Thoracic aorta (tissue), 2 donors: ENCODE measurements at regions not wholly inside any gene's neighbourhood (a gene's known extent, or its start where the extent isn't known, plus 50 kb on each side); places are given as distances from the start of the nearest gene placed in this dataset.

ENCODE experiments used
- ATAC-seq: fragments of 150-250 bp; one replicate; pipeline ENCODE4 v1.8.0; 2017; ENCODE audit warnings: low read depth; ENCODE audit not compliant: insufficient number of reproducible peaks, low FRiP score
- DNase-seq: peaks from one replicate; pipeline ENCODE4 v3.0.0-alpha.2; 2020; ENCODE audit warnings: low spot score
- H3K27ac ChIP-seq, 2 donors: fragments of 200-600 bp; sonication (generic); 1 replicate in 1 of 2; 2 replicates in 1 of 2; pipeline ENCODE4 v1.5.1; 2016; ENCODE audit warnings: mild to moderate bottlenecking in 2 of 2, moderate library complexity in 2 of 2
- H3K27me3 ChIP-seq: fragments of 200-600 bp; sonication (generic); replicated peaks from 2 replicates; pipeline ENCODE4 v1.6.0; 2016; ENCODE audit warnings: mild to moderate bottlenecking; ENCODE audit not compliant: insufficient read depth
- H3K36me3 ChIP-seq: fragments of 200-600 bp; sonication (generic); one replicate; pipeline ENCODE4 v1.5.1; 2016
- H3K4me1 ChIP-seq, 2 donors: fragments of 200-600 bp; sonication (generic); 1 replicate in 1 of 2; 2 replicates in 1 of 2; pipeline versions ENCODE4 v1.5.1 to v1.6.0; 2016; ENCODE audit warnings: low read depth in 2 of 2, mild to moderate bottlenecking in 1 of 2; ENCODE audit not compliant: control insufficient read depth in 1 of 2
- H3K4me3 ChIP-seq: fragments of 200-600 bp; sonication (generic); 2 replicates; pipeline ENCODE4 v1.5.1; 2016; ENCODE audit warnings: mild to moderate bottlenecking
- H3K9me3 ChIP-seq: fragments of 200-600 bp; sonication (generic); 2 replicates; pipeline ENCODE4 v1.5.1; 2016
- CTCF ChIP-seq: fragments of 200-600 bp; sonication (generic); IDR thresholded peaks from one replicate; pipeline ENCODE4 v1.5.1; 2019; ENCODE audit warnings: antibody characterized with exemption

DNA sequence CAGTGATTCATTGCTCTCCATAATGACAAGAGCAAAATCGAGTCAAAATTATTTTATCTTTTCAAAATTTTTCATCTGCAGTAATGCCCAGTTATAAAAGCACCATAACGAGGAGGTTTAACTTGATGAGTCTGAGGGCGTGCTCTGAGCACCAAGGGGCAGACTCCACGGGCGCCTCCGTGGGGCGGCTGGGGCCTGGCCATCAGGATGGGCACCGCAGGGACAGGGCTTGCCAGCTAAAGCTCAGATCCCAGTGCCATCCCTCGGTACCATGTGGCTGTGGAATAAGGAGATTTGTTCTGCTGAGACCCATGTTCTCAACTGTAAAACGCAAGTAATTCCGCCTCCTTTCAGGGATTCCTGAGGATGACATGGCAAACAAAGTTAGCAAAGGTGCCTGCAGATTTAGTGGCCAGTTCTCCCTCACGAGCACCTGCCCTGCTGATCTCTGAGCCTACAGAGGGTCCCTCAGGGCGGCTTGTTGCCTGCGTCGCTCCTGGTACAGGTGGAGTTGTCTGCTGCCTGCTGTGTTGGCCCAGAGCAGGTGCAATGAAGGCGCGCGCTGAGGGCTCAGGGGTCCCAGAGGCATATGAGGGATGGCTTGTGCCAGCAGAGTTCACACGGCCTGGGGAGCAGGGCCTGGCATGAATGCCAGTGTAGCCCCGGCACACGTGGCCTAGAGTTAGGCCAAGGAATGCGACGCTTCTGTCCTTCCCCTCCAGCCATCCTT, 584.4 kb downstream of the TCERG1L start:
- no peaks in the 10 kb centered on the region for H3K9me3 ChIP-seq
- DNase-seq (no peak), ATAC-seq (no peak)
- no peaks in the 10 kb centered on the region for H3K27me3 ChIP-seq
- no peak overlapping the region for H3K27ac ChIP-seq
- no peaks in the 10 kb centered on the region for H3K36me3 ChIP-seq
- TF ChIP-seq CTCF: no peak
- no peaks in the 10 kb centered on the region for H3K4me1 ChIP-seq
- H3K4me3 ChIP-seq: no peak overlapping the region

DNA sequence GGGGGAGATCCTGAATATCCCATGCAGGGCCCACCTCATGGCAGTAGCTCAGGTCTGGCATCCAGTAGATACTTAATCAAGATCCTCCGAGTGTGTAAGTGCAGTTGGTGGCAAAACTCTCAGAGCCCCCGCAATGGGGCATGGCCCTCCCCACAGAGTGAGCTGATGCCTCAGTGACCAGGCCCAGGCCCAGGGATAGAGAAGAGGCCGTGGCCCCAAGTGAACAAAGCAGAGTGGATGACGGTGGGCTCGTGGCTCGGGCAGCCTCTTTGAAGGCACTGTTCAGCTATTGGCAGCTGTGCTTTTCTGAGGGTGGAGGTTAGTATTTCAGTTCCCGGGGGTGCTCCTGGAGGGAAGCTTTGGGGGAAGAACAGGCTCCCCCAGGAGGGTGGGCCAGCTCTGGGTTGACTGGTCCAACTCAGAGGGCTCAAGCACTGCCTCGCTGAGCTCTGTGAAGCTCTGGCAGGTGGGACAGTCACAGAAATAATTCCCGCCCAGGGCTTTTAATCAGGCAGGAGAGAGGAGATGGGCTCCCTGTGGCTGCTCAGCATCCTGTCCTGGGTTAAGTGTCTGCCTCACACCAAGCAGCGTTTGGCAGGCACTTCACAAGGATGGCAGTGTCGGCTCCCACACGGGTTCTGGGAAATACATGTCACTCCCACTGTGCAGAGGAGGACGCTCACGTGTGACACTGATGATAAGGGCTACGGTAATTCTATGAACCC, 583.6 kb downstream of the TCERG1L start:
- no peak for DNase-seq
- H3K36me3 ChIP-seq: no peaks in the 10 kb centered on the region
- ATAC-seq: no peak
- H3K4me1 ChIP-seq: no peaks in the 10 kb centered on the region
- no peak for TF ChIP-seq CTCF
- H3K4me3 ChIP-seq: no peak overlapping the region
- no peak overlapping the region for H3K27ac ChIP-seq
- no peaks in the 10 kb centered on the region for H3K9me3 ChIP-seq
- no peaks in the 10 kb centered on the region for H3K27me3 ChIP-seq

DNA sequence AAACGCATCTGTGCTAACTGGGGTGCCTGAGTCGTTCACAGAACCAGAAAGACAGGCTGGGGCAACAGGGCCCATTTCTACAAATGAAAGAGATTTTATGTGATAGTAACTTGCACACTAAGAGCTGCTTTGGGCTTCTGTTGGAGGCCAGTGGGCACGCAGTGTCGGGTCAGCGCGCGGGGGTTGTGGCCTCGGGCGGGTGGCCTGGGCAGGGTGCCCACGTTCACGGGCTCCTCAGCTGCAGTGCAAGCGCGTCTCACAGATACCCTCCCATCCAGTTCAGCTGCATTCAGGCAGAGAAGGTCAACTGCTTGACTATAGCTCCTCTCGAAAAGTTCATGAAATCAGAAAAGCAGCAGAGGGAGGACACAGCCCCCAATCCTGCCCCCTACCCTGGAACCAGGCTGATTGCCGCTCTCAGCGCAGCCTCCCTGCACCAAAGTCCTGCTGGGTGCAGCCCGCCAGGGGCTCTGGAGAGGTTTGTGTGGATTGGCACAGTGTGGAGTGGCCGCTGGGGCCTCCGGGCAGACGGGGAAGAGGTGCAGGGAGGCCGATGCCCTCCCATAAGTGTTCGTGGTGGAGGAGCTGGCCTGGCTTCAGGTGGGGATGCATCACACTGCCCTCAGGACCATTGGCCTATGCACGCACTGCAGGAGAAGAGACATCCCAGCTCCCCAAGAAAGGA, 582.8 kb downstream of the TCERG1L start:
- Histone ChIP-seq H3K9me3 (no peaks in the 10 kb centered on the region), H3K36me3 (no peaks in the 10 kb centered on the region), H3K4me1 (no peaks in the 10 kb centered on the region), H3K27me3 (no peaks in the 10 kb centered on the region), H3K27ac (no peak overlapping the region), H3K4me3 (no peak overlapping the region)
- DNase-seq (no peak), ATAC-seq (no peak)
- TF ChIP-seq CTCF: no peak

DNA sequence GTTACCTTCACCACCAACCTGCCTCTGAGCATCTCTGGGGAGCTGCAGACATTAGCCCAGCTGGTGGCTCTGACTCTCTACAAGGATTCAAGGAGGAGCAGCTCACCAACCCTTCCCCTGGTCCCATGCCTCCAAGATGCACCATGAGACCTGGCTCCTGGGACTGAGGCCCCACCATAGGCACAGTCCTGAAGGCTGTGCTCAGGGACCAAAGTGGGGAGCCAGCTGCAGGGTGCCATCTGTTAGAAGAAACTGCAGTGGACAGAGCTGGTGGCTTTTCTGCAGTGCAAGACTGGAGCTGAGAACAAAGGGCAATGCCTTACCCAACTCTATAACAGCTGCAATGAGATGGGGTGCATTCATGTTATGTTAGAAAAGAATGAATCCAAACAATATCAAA, 581.6 kb downstream of the TCERG1L start:
- Histone ChIP-seq H3K9me3 (no peaks in the 10 kb centered on the region), H3K36me3 (no peaks in the 10 kb centered on the region), H3K27ac (no peak overlapping the region), H3K4me1 (no peaks in the 10 kb centered on the region), H3K27me3 (no peaks in the 10 kb centered on the region), H3K4me3 (no peak overlapping the region)
- ATAC-seq: no peak
- no peak for TF ChIP-seq CTCF
- no peak for DNase-seq

DNA sequence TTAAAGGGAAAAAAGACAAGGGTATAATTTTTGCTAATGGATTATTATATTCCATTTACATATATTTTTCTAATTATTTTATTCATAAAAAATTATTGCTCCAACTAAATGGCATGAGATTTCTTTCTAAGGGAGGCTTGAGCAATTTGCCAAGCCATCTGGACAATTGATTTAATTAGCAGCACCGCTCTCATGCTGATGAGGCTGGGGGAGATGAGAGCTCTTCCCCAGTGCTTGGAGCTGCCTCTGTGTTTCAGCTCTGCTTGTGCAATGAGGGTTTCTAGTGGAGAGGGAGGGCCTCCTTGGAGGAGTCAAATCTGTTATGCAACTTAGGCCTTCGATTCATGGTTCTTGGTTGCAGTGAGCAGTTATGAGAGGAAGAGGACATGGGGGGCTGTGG, 574.3 kb downstream of the TCERG1L start:
- no peak for DNase-seq
- Histone ChIP-seq H3K9me3 (no peaks in the 10 kb centered on the region), H3K4me1 (no peaks in the 10 kb centered on the region), H3K36me3 (no peaks in the 10 kb centered on the region), H3K27me3 (no peaks in the 10 kb centered on the region), H3K4me3 (no peak overlapping the region), H3K27ac (no peak overlapping the region)
- no peak for ATAC-seq
- TF ChIP-seq CTCF: no peak
